SIG-M5 (cell line): ENCODE measurements at regions not wholly inside any gene's neighbourhood (a gene's known extent, or its start where the extent isn't known, plus 50 kb on each side); places are given as distances from the start of the nearest gene placed in this dataset.
"Not testable (repeated sequence)": the region's sequence is repeated elsewhere in the genome, so short reads cannot be mapped to it uniquely, and the experiment has no call there.

Experiments used
- DNase-seq: peaks from one replicate; lab custom pipeline; 2025; lab: John Stamatoyannopoulos, UW

GRCh38 chr6:149239573-149240209 is 77.8 kb upstream of the TAB2 start:
- no peak for DNase-seq

GRCh38 chr6:149242883-149243282 is 74.6 kb upstream of the TAB2 start:
- DNase-seq: no peak

- no peak for DNase-seq
These were observed 73.4 kb upstream of the TAB2 start for GRCh38 chr6:149244105-149244504.

- peak; percentile 40 for DNase-seq
These were observed 70.7 kb upstream of the TAB2 start for GRCh38 chr6:149246691-149247384.

GRCh38 chr6:149247385-149247763 is 70.1 kb upstream of the TAB2 start:
- DNase-seq: no peak

GRCh38 chr6:149248263-149248662 is 69.2 kb upstream of the TAB2 start:
- not testable (repeated sequence) for DNase-seq

GRCh38 chr6:149248693-149249369 is 68.7 kb upstream of the TAB2 start:
- DNase-seq: no peak

- DNase-seq: no peak
These were observed 67.8 kb upstream of the TAB2 start for GRCh38 chr6:149249370-149250357.

GRCh38 chr6:149250951-149251350 is 66.6 kb upstream of the TAB2 start:
- DNase-seq: no peak

GRCh38 chr6:149252622-149253021 is 64.9 kb upstream of the TAB2 start:
- no peak for DNase-seq

GRCh38 chr6:149254253-149254652 is 63.3 kb upstream of the TAB2 start:
- no peak for DNase-seq

- DNase-seq: no peak
These were observed 57.8 kb upstream of the TAB2 start for GRCh38 chr6:149259753-149260152.

- DNase-seq: no peak
These were observed 57.2 kb upstream of the TAB2 start for GRCh38 chr6:149260214-149260874.

GRCh38 chr6:149261364-149262040 is 56.0 kb upstream of the TAB2 start:
- no peak for DNase-seq

- DNase-seq: no peak
These were observed 54.2 kb upstream of the TAB2 start for GRCh38 chr6:149263321-149263720.

- DNase-seq: no peak
These were observed 52.9 kb upstream of the TAB2 start for GRCh38 chr6:149264629-149265028.

- DNase-seq: no peak
These were observed 51.6 kb upstream of the TAB2 start for GRCh38 chr6:149265945-149266344.

GRCh38 chr6:149266659-149267058 is 50.9 kb upstream of the TAB2 start:
- DNase-seq: peak; percentile 30

GRCh38 chr6:149267072-149267471 is 50.4 kb upstream of the TAB2 start:
- DNase-seq: no peak

- DNase-seq: no peak
These were observed 49.9 kb upstream of the TAB2 start for GRCh38 chr6:149267513-149268043.
